Adrenal gland (tissue), 9 donors: ENCODE measurements at regions not wholly inside any gene's neighbourhood (a gene's known extent, or its start where the extent isn't known, plus 50 kb on each side); places are given as distances from the start of the nearest gene placed in this dataset.

ENCODE experiments used
- DNase-seq, 7 donors: peaks; one replicate each; pipeline ENCODE4 v3.0.0-alpha.2; 2019 to 2020
- H3K27ac ChIP-seq, 5 donors: fragments of 200-600 bp; sonication (generic) in 4 of 5; 1 replicate in 3 of 5; 2 replicates in 2 of 5; pipeline versions ENCODE4 v1.5.1 to v1.8.0; 2016 to 2020; ENCODE audit warnings: mild to moderate bottlenecking in 1 of 5
- H3K27me3 ChIP-seq: fragments of 200-600 bp; 2 replicates; pipeline ENCODE4 v1.8.0; 2021
- H3K36me3 ChIP-seq, 2 donors: fragments of 200-600 bp; replicated peaks in 1 of 2; 1 replicate in 1 of 2; 2 replicates in 1 of 2; pipeline versions ENCODE4 v1.5.1 to v1.8.0; 2018 to 2022
- H3K4me1 ChIP-seq, 2 donors: fragments of 200-600 bp; replicated peaks in 1 of 2; 1 replicate in 1 of 2; 2 replicates in 1 of 2; pipeline versions ENCODE4 v1.5.1 to v1.8.0; 2018 to 2021
- H3K4me3 ChIP-seq, 4 donors: fragments of 200-600 bp; sonication (generic) in 3 of 4; one replicate each; pipeline ENCODE4 v1.5.1; 2016 to 2018
- H3K9me3 ChIP-seq, 3 donors: fragments of 200-600 bp; sonication (generic) in 1 of 3; replicated peaks in 1 of 3; 1 replicate in 2 of 3; 2 replicates in 1 of 3; pipeline versions ENCODE4 v1.5.1 to v1.8.0; 2016 to 2021
- CTCF ChIP-seq, 6 experiments: fragments of 450-650 bp in 4 of 6; fragments of 200-600 bp in 2 of 6; sonication (generic) in 1 of 6; IDR thresholded peaks; 1 replicate in 5 of 6; 2 replicates in 1 of 6; pipeline versions ENCODE4 v1.5.1 to v1.8.0; 2016 to 2021; ENCODE audit warnings: antibody characterized with exemption in 6 of 6, mild to moderate bottlenecking in 2 of 6, moderate library complexity in 1 of 6
- POLR2A ChIP-seq, 2 donors: fragments of 450-650 bp; IDR thresholded peaks; one replicate each; pipeline ENCODE4 v1.6.1; 2017; ENCODE audit warnings: antibody characterized with exemption in 2 of 2, mild to moderate bottlenecking in 2 of 2, moderate library complexity in 1 of 2
- WGBS, 4 donors: extraction: QIAGEN DNeasy Blood & Tissue Kit in 2 of 4; methylation state at CpG; one replicate each; pipeline versions ENCODE4 v1.1.5 to v1.1.7; 2013 to 2017; 5-methylcytosine and 5-hydroxymethylcytosine counted together
- intact Hi-C, 2 donors: fragments of 100-400 bp; cut with DNase I; formaldehyde crosslinking; loops; one replicate each; pipeline versions ENCODE4 v1.14.1 to v1.15.0; 2022 to 2023
- donor health status: healthy with polysubstance abuse.
- donor health status: Bipolar disorder and iron deficiency.
- donor health status: DM: yes; HTN: yes; CAD: no.
- donor health status: DM: no; HTN: no; CAD: no.
- donor health status: DM: no; HTN: no; CAD: no.

- intact Hi-C loops = no loop called here
- H3K36me3 ChIP-seq = no peaks in the 10 kb centered on the region
- no peak overlapping the region for H3K27ac ChIP-seq
- H3K4me1 ChIP-seq = no peaks in the 10 kb centered on the region
- WGBS, 4 donors = 85 to 91% (median 86%) methylated on average over 5 of the region's 5 CpGs
- no peaks in the 10 kb centered on the region for H3K9me3 ChIP-seq
- TF ChIP-seq POLR2A (IDR thresholded peaks at IDR 0.05) = no peak
- no peak for TF ChIP-seq CTCF (IDR thresholded peaks at IDR 0.05)
- no peaks in the 10 kb centered on the region for H3K27me3 ChIP-seq
- no peak overlapping the region for H3K4me3 ChIP-seq
- DNase-seq = no peak
These were observed 353.2 kb upstream of the BTBD3 start for GRCh38 chr20:11564491-11564890.

GRCh38 chr20:11569163-11569562 lies 348.5 kb upstream of the BTBD3 start:
- no peaks in the 10 kb centered on the region for H3K4me1 ChIP-seq
- no peak overlapping the region for H3K27ac ChIP-seq
- H3K27me3 ChIP-seq = no peaks in the 10 kb centered on the region
- H3K9me3 ChIP-seq = no peaks in the 10 kb centered on the region
- WGBS, 4 donors = 74 to 82% (median 76%) methylated on average over 5 of the region's 5 CpGs
- DNase-seq = no peak
- intact Hi-C loops = no loop called here
- H3K36me3 ChIP-seq = no peaks in the 10 kb centered on the region
- TF ChIP-seq POLR2A (IDR thresholded peaks at IDR 0.05) (no peak), CTCF (IDR thresholded peaks at IDR 0.05) (no peak)
- H3K4me3 ChIP-seq = no peak overlapping the region

GRCh38 chr20:11573507-11573906 lies 344.2 kb upstream of the BTBD3 start:
- Histone ChIP-seq H3K4me3 (no peak overlapping the region), H3K9me3 (no peaks in the 10 kb centered on the region), H3K36me3 (no peaks in the 10 kb centered on the region), H3K27me3 (no peaks in the 10 kb centered on the region), H3K27ac (no peak overlapping the region), H3K4me1 (no peaks in the 10 kb centered on the region)
- intact Hi-C loops = no loop called here
- TF ChIP-seq POLR2A (IDR thresholded peaks at IDR 0.05) (no peak), CTCF (IDR thresholded peaks at IDR 0.05) (no peak)
- DNase-seq = no peak
- 53 to 62% (median 57%) methylated on average over 4 of the region's 4 CpGs for whole genome bisulfite sequencing, 4 donors

GRCh38 chr20:11581271-11581670 lies 336.4 kb upstream of the BTBD3 start:
- 60 to 87% (median 69%) methylated on average over 2 of the region's 2 CpGs for WGBS, 4 donors
- no peak for DNase-seq
- Histone ChIP-seq H3K27me3 (no peaks in the 10 kb centered on the region), H3K4me3 (no peak overlapping the region), H3K9me3 (no peaks in the 10 kb centered on the region), H3K27ac (no peak overlapping the region), H3K36me3 (no peaks in the 10 kb centered on the region), H3K4me1 (no peaks in the 10 kb centered on the region)
- intact Hi-C loops = no loop called here
- no peak for TF ChIP-seq CTCF (IDR thresholded peaks at IDR 0.05)
